ELR (cell line): ENCODE measurements at regions not wholly inside any gene's neighbourhood (a gene's known extent, or its start where the extent isn't known, plus 50 kb on each side); places are given as distances from the start of the nearest gene placed in this dataset.
A peak's percentile ranks its signal among the peaks of the same experiment; 100 is the strongest.
"Not testable (repeated sequence)": the region's sequence is repeated elsewhere in the genome, so short reads cannot be mapped to it uniquely, and the experiment has no call there.

Experiments
- DNase-seq: peaks from one replicate; pipeline ENCODE4 v3.0.0-alpha.2; 2015; ENCODE audit warnings: low read depth

GRCh38 chr10:15921423-15921945 is 61.2 kb upstream of the MINDY3 start:
- not testable (repeated sequence) for DNase-seq

- no peak for DNase-seq
Measured at GRCh38 chr10:15931376-15931775, 71.1 kb upstream of the MINDY3 start.

DNA sequence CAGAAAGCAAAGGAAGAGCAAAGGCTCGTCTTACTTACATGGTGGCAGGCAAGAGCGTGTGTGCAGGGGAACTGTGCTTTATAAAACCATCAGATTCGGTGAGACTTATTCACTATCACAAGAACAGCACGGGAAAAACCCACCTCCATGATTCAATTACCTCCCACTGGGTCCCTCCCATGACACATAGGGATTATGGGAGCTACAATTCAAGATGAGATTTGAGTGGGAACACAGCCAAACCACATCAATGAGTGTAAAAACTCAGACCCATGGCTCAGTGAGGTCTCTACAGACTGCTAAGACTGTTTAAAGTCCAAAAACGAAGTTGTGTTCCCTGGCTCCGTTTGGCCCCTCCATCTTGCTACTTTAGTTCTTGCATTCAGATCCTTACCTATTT is 79.2 kb upstream of the MINDY3 start:
- peak; percentile 8 for DNase-seq

DNA sequence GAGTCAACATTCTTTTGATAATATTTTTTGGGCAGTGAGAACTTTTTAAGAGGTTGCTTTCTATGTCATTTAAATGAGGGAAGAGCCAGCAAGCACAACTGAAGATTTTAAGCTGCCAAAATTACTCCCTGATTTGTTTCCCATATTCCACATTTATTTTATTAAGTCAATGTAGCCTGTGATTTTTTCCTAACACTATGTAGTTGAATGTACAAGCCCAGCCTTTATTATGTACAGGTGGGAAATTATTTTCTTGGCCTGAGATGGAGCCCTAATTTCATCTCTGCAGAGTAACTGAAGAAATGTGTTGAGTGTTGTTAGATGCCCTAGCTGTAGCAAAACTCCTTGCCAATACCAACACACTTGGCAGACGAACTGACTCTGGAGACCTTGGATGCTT is 83.1 kb upstream of the MINDY3 start:
- no peak for DNase-seq

- DNase-seq, result no peak
Measured at GRCh38 chr10:15954188-15954587, 93.9 kb upstream of the MINDY3 start.

DNA sequence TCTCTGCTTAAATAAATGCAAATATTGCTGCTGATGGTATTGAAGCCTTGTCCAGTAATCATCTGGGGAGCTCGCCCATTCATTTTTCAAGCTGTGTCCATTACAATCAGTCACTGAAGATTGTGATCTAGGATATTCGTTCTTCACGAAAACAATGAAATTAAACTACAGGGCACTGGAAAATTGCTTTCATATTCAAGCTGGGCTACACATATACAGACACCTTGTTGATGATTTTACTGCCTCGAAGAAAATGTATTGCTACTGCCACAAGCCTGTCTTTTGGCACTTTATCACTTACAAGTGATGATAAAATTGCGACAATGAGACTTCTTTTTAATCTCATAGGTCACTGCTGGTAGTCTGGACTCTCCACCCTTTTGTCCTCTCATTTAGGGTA is 100.0 kb upstream of the MINDY3 start:
- no peak for DNase-seq

GRCh38 chr10:15972736-15973135 is 112.4 kb upstream of the MINDY3 start:
- DNase-seq, result not testable (repeated sequence)

GRCh38 chr10:15985690-15986089 is 125.4 kb upstream of the MINDY3 start:
- DNase-seq, result no peak

GRCh38 chr10:15990535-15991129 is 130.3 kb upstream of the MINDY3 start:
- no peak for DNase-seq

DNA sequence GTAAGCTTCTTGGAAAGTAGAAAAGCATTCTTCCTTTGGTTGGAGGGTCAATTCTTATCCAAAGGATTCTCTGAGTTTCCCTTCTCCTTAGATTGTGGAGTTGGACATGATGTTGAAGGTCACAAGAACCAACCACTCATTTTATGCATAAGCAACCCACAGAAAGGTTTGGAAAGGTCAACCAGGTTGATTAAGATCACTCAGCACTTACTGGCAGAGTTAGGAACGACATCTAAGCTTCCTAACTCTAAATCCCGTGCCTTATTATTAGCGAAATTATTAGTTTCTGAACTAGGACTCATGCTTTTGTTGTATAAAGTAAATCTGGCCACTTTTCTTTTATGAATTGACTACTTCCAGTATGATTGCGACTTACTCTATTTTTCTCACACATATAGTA is 137.0 kb upstream of the MINDY3 start:
- DNase-seq, result no peak

GRCh38 chr10:16001581-16001980 is 141.3 kb upstream of the MINDY3 start:
- DNase-seq, result no peak

DNA sequence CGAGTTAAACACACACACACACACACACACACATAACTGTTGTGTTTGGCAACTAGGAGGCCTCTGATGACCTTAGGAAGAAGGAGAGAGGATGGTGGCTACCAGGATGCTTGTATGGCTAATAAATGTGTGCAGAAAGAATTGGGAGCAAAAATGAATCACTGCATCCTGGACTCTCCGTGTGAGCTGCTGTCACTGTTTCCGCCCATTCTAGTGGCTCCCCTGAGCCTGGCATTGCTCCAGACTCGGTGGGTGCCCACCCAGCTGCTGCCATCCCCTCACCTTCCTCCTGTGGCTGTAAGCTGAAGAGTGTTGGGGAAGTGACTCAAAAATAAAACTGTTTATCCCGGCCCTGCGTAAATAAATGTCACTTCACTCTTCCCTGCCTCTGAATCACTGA is 149.5 kb upstream of the MINDY3 start:
- DNase-seq, result no peak

DNA sequence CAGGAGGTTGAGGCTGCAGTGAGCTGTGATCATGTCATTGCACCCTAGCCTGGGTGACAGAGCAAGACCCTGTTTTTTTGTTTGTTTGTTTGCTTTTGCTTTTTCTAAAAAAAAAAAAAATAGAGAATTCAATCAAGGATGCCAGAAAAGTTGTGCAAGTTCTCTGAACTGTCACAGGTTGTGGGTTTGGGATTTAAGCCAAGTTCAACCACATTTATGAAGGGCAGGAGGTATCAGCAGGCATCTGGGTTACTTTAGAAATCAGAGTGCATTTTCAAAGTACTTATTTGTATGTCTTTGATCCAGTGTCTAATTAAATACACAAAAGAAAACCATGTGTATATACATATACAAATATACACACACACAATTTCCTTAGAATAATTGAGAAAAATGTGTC is 151.2 kb upstream of the MINDY3 start:
- DNase-seq, result no peak

GRCh38 chr10:16014469-16014868 is 154.2 kb upstream of the MINDY3 start:
- DNase-seq, result no peak

- peak; percentile 1 for DNase-seq
Measured at GRCh38 chr10:16016688-16017087, 156.4 kb upstream of the MINDY3 start.

DNA sequence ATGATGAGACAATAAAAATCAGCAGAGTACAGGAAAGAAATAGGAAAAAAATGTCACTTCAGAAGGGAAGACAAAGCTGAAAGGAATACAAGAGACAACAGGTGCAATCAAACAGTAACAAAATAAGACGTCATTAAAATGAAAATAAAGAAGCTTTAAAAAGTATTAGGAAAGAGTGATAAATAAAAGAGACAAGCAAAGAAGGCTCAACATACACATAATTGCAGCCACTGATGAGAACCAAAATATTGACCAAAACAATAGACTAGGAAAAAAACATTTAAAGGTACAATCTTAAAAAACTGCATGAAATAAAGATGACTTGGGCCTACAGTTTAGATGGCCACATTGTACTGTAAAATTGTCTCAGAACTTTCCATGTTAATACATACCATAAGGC is 160.5 kb upstream of the MINDY3 start:
- no peak for DNase-seq

DNA sequence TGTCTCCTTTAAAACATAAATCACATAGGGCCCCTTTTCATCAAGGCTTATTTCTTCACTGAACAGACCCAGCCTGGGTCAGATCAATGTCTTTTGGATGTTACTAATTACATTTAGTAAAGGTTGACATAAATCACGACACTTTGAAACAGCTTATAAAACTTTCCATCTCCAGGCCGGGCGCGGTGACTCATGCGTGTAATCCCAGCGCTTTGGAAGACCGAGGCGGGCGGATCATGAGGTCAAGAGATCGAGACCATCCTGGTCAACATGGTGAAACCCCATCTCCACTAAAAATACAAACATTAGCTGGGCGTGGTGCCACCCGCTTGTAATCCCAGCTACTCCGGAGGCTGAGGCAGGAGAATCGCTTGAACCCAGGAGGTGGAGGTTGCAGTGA is 166.5 kb upstream of the MINDY3 start:
- DNase-seq, result not testable (repeated sequence)

GRCh38 chr10:16030562-16030961 is 170.3 kb upstream of the MINDY3 start:
- no peak for DNase-seq

DNA sequence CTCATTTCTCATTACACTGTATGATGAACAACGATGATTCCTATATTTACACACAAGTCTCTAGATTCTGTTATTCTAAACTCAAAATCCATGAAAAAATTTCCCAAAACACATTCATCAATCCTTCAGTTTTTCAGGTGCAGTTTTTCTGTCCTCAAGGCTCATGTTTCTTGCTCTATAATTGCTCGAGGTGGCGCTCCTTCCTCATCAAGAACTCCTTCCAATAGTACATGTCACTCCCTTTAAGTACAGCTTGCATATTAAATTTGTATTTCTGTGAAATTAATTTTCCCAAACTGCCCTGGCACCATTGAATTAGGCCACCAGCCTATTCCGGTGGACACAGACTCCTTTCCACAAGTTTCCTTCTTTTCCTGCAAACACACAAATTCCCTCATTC is 188.7 kb upstream of the MINDY3 start:
- peak; percentile 6 for DNase-seq

DNA sequence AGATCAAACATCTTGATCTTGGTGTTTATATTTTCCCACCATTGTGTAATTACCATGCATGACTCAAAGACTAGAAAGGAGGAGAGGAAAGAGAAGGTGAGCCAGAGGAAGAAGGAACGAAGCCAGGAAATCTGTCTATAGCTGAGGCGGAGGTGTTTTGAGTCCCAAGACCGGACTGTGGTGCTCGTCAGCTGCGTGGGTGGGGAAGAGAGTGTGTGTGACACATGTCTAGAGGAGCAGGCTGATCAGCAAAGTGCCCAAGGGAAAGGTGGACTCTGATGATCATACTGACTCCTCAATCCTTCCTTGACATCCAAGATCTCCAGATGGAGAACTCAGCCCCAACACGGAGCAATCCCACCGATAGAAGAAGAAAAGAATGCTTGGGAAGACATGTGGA is 189.5 kb upstream of the MINDY3 start:
- no peak for DNase-seq

DNA sequence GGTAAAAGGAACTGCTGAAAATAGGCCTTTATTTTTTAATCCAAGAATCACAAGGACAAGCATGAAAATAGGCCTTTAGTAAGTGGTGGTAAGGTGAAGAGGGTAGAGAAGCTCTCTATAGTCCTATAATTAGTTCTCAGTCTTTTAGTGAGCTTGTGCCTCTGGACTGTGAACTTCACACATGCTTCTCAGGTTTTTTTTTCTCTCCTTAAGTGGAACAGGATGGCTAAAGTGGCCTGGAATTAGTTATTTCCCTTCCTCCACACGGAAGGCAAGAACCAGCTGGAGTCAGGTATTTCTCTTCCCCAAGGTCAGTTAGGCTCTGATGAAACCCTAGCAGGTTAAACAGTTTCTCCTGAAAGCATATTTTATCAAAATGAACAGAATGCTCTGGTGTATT is 203.0 kb upstream of the MINDY3 start:
- no peak for DNase-seq

DNA sequence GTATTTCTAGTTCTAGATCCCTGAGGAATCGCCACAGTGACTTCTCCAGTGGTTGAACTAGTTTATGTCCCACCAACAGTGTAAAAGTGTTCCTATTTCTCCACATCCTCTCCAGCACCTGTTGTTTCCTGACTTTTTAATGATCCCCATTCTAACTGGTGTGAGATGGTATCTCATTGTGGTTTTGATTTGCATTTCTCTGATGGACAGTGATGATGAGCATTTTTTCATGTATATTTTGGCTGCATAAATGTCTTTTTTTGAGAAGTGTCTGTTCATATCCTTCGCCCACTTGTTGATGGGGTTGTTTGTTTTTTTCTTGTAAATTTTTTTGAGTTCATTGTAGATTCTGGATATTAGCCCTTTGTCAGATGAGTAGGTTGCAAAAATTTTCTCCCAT is 223.2 kb upstream of the MINDY3 start:
- DNase-seq, result not testable (repeated sequence)

- peak; percentile 1 for DNase-seq
Measured at GRCh38 chr10:16105082-16105481, 244.8 kb upstream of the MINDY3 start.
